IMR-90 (cell line): ENCODE measurements at regions not wholly inside any gene's neighbourhood (a gene's known extent, or its start where the extent isn't known, plus 50 kb on each side); places are given as distances from the start of the nearest gene placed in this dataset.

Experiments
- ATAC-seq: fragments of 200-7000 bp; cut with Tn5 transposase; 2 replicates; pipeline ENCODE4 v1.9.1; 2020; ENCODE audit warnings: low read depth, mild to moderate bottlenecking, moderate library complexity
- BruUV-seq: library from RNA; stranded (reverse); fragments of 400-500 nt; replicated peaks from 2 replicates; lab custom pipeline; 2021; lab: Mats Ljungman, UMichigan
- CTCF ChIA-PET: fragments of 300-600 bp; formaldehyde crosslinking; extraction: SDS; loops from one replicate; lab custom pipeline; 2021; ENCODE audit warnings: antibody characterized with exemption; lab: Yijun Ruan, JAX
- POLR2A ChIA-PET: fragments of 300-600 bp; sonication (Branson Sonifier 250); formaldehyde crosslinking; loops from one replicate; lab custom pipeline; 2022; ENCODE audit warnings: antibody characterized with exemption; ENCODE audit not compliant: unreplicated experiment; lab: Charles Lee
- DNase-seq: peaks from one replicate; pipeline ENCODE4 v3.0.0; 2013
- H2AFZ ChIP-seq: replicated peaks from 2 replicates; pipeline ENCODE3; 2013; ENCODE audit warnings: low read length, mild to moderate bottlenecking; ENCODE audit not compliant: poor library complexity
- H2AK5ac ChIP-seq: 2 replicates; pipeline ENCODE4 v1.6.1; 2013; ENCODE audit warnings: low read depth, low read length, inconsistent platforms
- H2AK9ac ChIP-seq: replicated peaks from 2 replicates; pipeline ENCODE3; 2013; ENCODE audit warnings: mild to moderate bottlenecking, low read depth, low read length, moderate library complexity; ENCODE audit not compliant: poor library complexity
- H2BK120ac ChIP-seq: 2 replicates; pipeline ENCODE4 v1.6.1; 2013; ENCODE audit warnings: low read depth, low read length, inconsistent platforms
- H2BK15ac ChIP-seq: 3 replicates; pipeline ENCODE4 v1.6.1; 2013; ENCODE audit warnings: low read depth, low read length, inconsistent platforms
- H2BK20ac ChIP-seq: 2 replicates; pipeline ENCODE4 v1.6.1; 2013; ENCODE audit warnings: low read depth, mild to moderate bottlenecking, inconsistent platforms, low read length, moderate library complexity
- H2BK5ac ChIP-seq: 2 replicates; pipeline ENCODE4 v1.6.1; 2013; ENCODE audit warnings: mild to moderate bottlenecking, low read depth, low read length, inconsistent platforms; ENCODE audit not compliant: poor library complexity, severe bottlenecking
- H3K14ac ChIP-seq: replicated peaks from 2 replicates; pipeline ENCODE4 v1.6.1; 2013; ENCODE audit warnings: low read depth, low read length, inconsistent platforms
- H3K18ac ChIP-seq: 2 replicates; pipeline ENCODE4 v1.6.1; 2013; ENCODE audit warnings: low read depth, low read length, control low read depth
- H3K23ac ChIP-seq: 2 replicates; pipeline ENCODE4 v1.6.1; 2013; ENCODE audit warnings: low read depth, low read length, inconsistent platforms
- H3K27ac ChIP-seq: 2 replicates; pipeline ENCODE4 v1.5.1; 2013; ENCODE audit warnings: mild to moderate bottlenecking, control low read depth, low read length; ENCODE audit not compliant: insufficient read depth
- H3K27me3 ChIP-seq: 2 replicates; pipeline ENCODE4 v1.6.1; 2013; ENCODE audit warnings: low read length; ENCODE audit not compliant: control insufficient read depth, insufficient read depth
- H3K36me3 ChIP-seq: 2 replicates; pipeline ENCODE4 v1.6.1; 2013; ENCODE audit warnings: low read length, mixed read lengths; ENCODE audit not compliant: control insufficient read depth, insufficient read depth
- H3K4ac ChIP-seq: 2 replicates; pipeline ENCODE4 v1.6.1; 2013; ENCODE audit warnings: low read depth, low read length, inconsistent platforms
- H3K4me1 ChIP-seq: 2 replicates; pipeline ENCODE4 v1.6.1; 2013; ENCODE audit warnings: low read length, mixed read lengths; ENCODE audit not compliant: control insufficient read depth, insufficient read depth
- H3K4me2 ChIP-seq: 2 replicates; pipeline ENCODE4 v1.6.1; 2013; ENCODE audit warnings: low read depth, mild to moderate bottlenecking, control low read depth, low read length, moderate library complexity
- H3K4me3 ChIP-seq: 2 replicates; pipeline ENCODE4 v1.5.1; 2013; ENCODE audit warnings: low read depth, mild to moderate bottlenecking, control low read depth, low read length, moderate library complexity; ENCODE audit not compliant: insufficient read depth
- H3K56ac ChIP-seq: 2 replicates; pipeline ENCODE4 v1.6.1; 2013; ENCODE audit warnings: low read length, inconsistent platforms; ENCODE audit not compliant: insufficient read depth; ENCODE audit errors: extremely low read depth
- H3K79me1 ChIP-seq, 2 experiments: 2 replicates each; pipeline ENCODE4 v1.6.1; 2013; ENCODE audit warnings: low read length in 2 of 2, inconsistent platforms in 1 of 2, low read depth in 1 of 2
- H3K9ac ChIP-seq: 2 replicates; pipeline ENCODE4 v1.6.1; 2013; ENCODE audit warnings: low read depth, low read length, control low read depth
- H3K9me1 ChIP-seq: 2 replicates; pipeline ENCODE4 v1.6.1; 2013; ENCODE audit warnings: low read length, inconsistent platforms; ENCODE audit not compliant: insufficient read depth
- H3K9me3 ChIP-seq: 2 replicates; pipeline ENCODE4 v1.6.1; 2013; ENCODE audit warnings: low read length; ENCODE audit not compliant: control insufficient read depth, insufficient read depth
- H4K20me1 ChIP-seq: 2 replicates; pipeline ENCODE4 v1.6.1; 2013; ENCODE audit warnings: low read length, inconsistent platforms; ENCODE audit not compliant: insufficient read depth
- H4K5ac ChIP-seq: 2 replicates; pipeline ENCODE4 v1.6.1; 2013; ENCODE audit warnings: mild to moderate bottlenecking, low read depth, low read length, control low read depth
- H4K8ac ChIP-seq, 2 experiments: 2 replicates each; pipeline ENCODE4 v1.6.1; 2013; ENCODE audit warnings: low read depth in 2 of 2, low read length in 2 of 2, control low read depth in 1 of 2, inconsistent platforms in 1 of 2
- H4K91ac ChIP-seq: 2 replicates; pipeline ENCODE4 v1.6.1; 2013; ENCODE audit warnings: low read depth, low read length, inconsistent platforms; ENCODE audit not compliant: insufficient read depth
- BHLHE40 ChIP-seq: fragments of 150-350 bp; IDR thresholded peaks from 2 replicates; pipeline ENCODE4 v1.6.1; 2016; ENCODE audit warnings: mild to moderate bottlenecking, low read depth, low read length
- CEBPB ChIP-seq: IDR thresholded peaks from 2 replicates; pipeline ENCODE4 v1.6.1; 2012; ENCODE audit warnings: low read depth, low read length, improper control_type of control experiment
- CHD1 ChIP-seq: IDR thresholded peaks from 2 replicates; pipeline ENCODE4 v1.6.1; 2012; ENCODE audit warnings: low read depth, low read length, improper control_type of control experiment
- CTCF ChIP-seq: conservative IDR thresholded peaks from 2 replicates; pipeline ENCODE4 v1.5.1; 2012; ENCODE audit warnings: mild to moderate bottlenecking, low read depth, low read length, improper control_type of control experiment
- FOS ChIP-seq: fragments of 150-350 bp; IDR thresholded peaks from 2 replicates; pipeline ENCODE4 v1.6.1; 2016; ENCODE audit warnings: low read depth, low read length
- MAFK ChIP-seq: IDR thresholded peaks from 2 replicates; pipeline ENCODE4 v1.6.1; 2012; ENCODE audit warnings: low read depth, low read length, improper control_type of control experiment
- MAZ ChIP-seq: IDR thresholded peaks from 2 replicates; pipeline ENCODE4 v1.6.1; 2012; ENCODE audit warnings: low read depth, mild to moderate bottlenecking, low read length, improper control_type of control experiment, moderate library complexity, borderline replicate concordance
- MXI1 ChIP-seq: IDR thresholded peaks from 2 replicates; pipeline ENCODE4 v1.6.1; 2012; ENCODE audit warnings: low read depth, mild to moderate bottlenecking, low read length, moderate library complexity, borderline replicate concordance
- NFE2L2 ChIP-seq: fragments of 150-350 bp; IDR thresholded peaks from 2 replicates; pipeline ENCODE4 v1.6.1; 2016; ENCODE audit warnings: low read depth, mild to moderate bottlenecking, low read length
- POLR2A ChIP-seq: IDR thresholded peaks from 2 replicates; pipeline ENCODE4 v1.6.1; 2012; ENCODE audit warnings: mild to moderate bottlenecking, low read depth, low read length
- RAD21 ChIP-seq: IDR thresholded peaks from 2 replicates; pipeline ENCODE4 v1.6.1; 2012; ENCODE audit warnings: low read length, improper control_type of control experiment
- RCOR1 ChIP-seq: IDR thresholded peaks from 2 replicates; pipeline ENCODE4 v1.6.1; 2012; ENCODE audit warnings: mild to moderate bottlenecking, low read length, improper control_type of control experiment; ENCODE audit not compliant: insufficient replicate concordance
- RFX5 ChIP-seq: IDR thresholded peaks from 2 replicates; pipeline ENCODE4 v1.8.0; 2012; ENCODE audit warnings: low read depth, mild to moderate bottlenecking, low read length, moderate library complexity
- WGBS, 2 experiments: methylation state at CpG; one replicate each; pipeline versions ENCODE4 v1.1.5 to v1.1.7; 2013; ENCODE audit warnings: missing lambda C conversion rate in 2 of 2; ENCODE audit not compliant: insufficient read length in 1 of 2; ENCODE audit errors: extremely low coverage in 2 of 2; 5-methylcytosine and 5-hydroxymethylcytosine counted together
- dilution Hi-C: fragments of 300-500 bp; cut with HindIII; formaldehyde crosslinking; loops from one replicate; pipeline ENCODE4 v1.14.3; 2018; ENCODE audit warnings: low sequenced_read_pairs; ENCODE audit not compliant: unreplicated experiment
- in situ Hi-C: fragments of 300-500 bp; cut with MboI; formaldehyde crosslinking; loops from 3 replicates; pipeline ENCODE4 v1.14.3; 2019; ENCODE audit warnings: low sequenced_read_pairs, inconsistent platforms, mixed read lengths
- intact Hi-C: fragments of 100-400 bp; cut with micrococcal nuclease; formaldehyde crosslinking; loops from 2 replicates; pipeline ENCODE4 v1.10.0; 2022
- TF ChIP-seq, protein P1 (sequence below): fragments of 150-350 bp; IDR thresholded peaks from 2 replicates; pipeline ENCODE4 v1.6.1; 2016; ENCODE audit warnings: low read depth, mild to moderate bottlenecking, low read length, moderate library complexity, borderline replicate concordance
- TF ChIP-seq, protein P2 (sequence below): fragments of 150-350 bp; IDR thresholded peaks from 2 replicates; pipeline ENCODE4 v1.6.1; 2017; ENCODE audit warnings: mild to moderate bottlenecking, antibody characterized with exemption, low read length, low read depth

- Histone ChIP-seq H3K27ac (no peak overlapping the region), H4K5ac (no peak overlapping the region), H3K4me2 (no peak overlapping the region), H2AFZ (no peak overlapping the region), H3K36me3 (no peaks in the 10 kb centered on the region), H3K9ac (no peak overlapping the region), H3K4me1 (no peaks in the 10 kb centered on the region), H2AK5ac (no peak overlapping the region), H3K23ac (no peak overlapping the region), H2BK5ac (no peak overlapping the region), H2BK20ac (no peak overlapping the region), H2BK120ac (no peak overlapping the region), H4K20me1 (no peaks in the 10 kb centered on the region), H3K9me3 (no peaks in the 10 kb centered on the region), H3K79me1 (no peaks in the 10 kb centered on the region), H3K9me1 (no peaks in the 10 kb centered on the region), H3K4ac (no peak overlapping the region), H3K27me3 (no peaks in the 10 kb centered on the region), H3K14ac (no peak overlapping the region), H3K18ac (no peak overlapping the region), H2BK15ac (no peak overlapping the region), H4K91ac (no peak overlapping the region), H3K4me3 (no peak overlapping the region), H3K56ac (no peak overlapping the region), H2AK9ac (peak overlapping the region; percentile 10), H4K8ac (no peak overlapping the region)
- dilution Hi-C loops (no loop called here), intact Hi-C loops (no loop called here), in situ Hi-C loops (no loop called here)
- ATAC-seq (no peak), DNase-seq (no peak)
- TF ChIP-seq MAFK (no peak), CTCF (no peak), BHLHE40 (no peak), POLR2A (no peak), CEBPB (no peak), RCOR1 (no peak), RFX5 (no peak), NFE2L2 (no peak), FOS (no peak), RAD21 (no peak), CHD1 (no peak), MAZ (no peak), MXI1 (no peak)
- TF ChIP-seq, protein P1, sequence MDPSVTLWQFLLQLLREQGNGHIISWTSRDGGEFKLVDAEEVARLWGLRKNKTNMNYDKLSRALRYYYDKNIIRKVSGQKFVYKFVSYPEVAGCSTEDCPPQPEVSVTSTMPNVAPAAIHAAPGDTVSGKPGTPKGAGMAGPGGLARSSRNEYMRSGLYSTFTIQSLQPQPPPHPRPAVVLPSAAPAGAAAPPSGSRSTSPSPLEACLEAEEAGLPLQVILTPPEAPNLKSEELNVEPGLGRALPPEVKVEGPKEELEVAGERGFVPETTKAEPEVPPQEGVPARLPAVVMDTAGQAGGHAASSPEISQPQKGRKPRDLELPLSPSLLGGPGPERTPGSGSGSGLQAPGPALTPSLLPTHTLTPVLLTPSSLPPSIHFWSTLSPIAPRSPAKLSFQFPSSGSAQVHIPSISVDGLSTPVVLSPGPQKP: no peak
- TF ChIP-seq, protein P2, sequence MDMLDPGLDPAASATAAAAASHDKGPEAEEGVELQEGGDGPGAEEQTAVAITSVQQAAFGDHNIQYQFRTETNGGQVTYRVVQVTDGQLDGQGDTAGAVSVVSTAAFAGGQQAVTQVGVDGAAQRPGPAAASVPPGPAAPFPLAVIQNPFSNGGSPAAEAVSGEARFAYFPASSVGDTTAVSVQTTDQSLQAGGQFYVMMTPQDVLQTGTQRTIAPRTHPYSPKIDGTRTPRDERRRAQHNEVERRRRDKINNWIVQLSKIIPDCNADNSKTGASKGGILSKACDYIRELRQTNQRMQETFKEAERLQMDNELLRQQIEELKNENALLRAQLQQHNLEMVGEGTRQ: no peak
- POLR2A ChIA-PET: no interaction called here
- WGBS, 2 experiments: 40% methylated on average over 1 of the region's 4 CpGs; no CpG with 5 or more reads in 1 of the 2 experiments
- no TSS peak for BruUV-seq
- CTCF ChIA-PET: no interaction called here
These were observed 77.2 kb upstream of the PLXNA4 start for GRCh38 chr7:132653366-132653930.
